H1 (cell line): ENCODE measurements at regions not wholly inside any gene's neighbourhood (a gene's known extent, or its start where the extent isn't known, plus 50 kb on each side); places are given as distances from the start of the nearest gene placed in this dataset.

ENCODE experiments used
- CTCF ChIA-PET: fragments of 300-600 bp; sonication (Branson Sonifier 250); formaldehyde crosslinking; loops from one replicate; lab custom pipeline; 2021; ENCODE audit not compliant: partially characterized antibody; lab: Charles Lee
- POLR2A ChIA-PET: fragments of 300-600 bp; sonication (Branson Sonifier 250); formaldehyde crosslinking; loops from one replicate; lab custom pipeline; 2021; ENCODE audit warnings: inconsistent platforms; ENCODE audit not compliant: partially characterized antibody; lab: Charles Lee
- DNase-seq, 2 experiments: peaks; one replicate each; pipeline versions ENCODE4 v3.0.0 to v3.0.0-alpha.2; 2010 to 2022; ENCODE audit warnings: low spot score in 2 of 2, low read depth in 1 of 2, mixed read lengths in 1 of 2
- FAIRE-seq: peaks from 2 replicates; lab custom pipeline; 2011; peaks lifted over from hg19 to GRCh38; lab: Jason Lieb, UNC
- H2AFZ ChIP-seq: 2 replicates; pipeline ENCODE4 v1.8.1; 2012; ENCODE audit warnings: low read length, inconsistent platforms
- H2AK5ac ChIP-seq: 2 replicates; pipeline ENCODE4 v1.6.1; 2013; ENCODE audit warnings: low read depth, low read length
- H2BK120ac ChIP-seq: replicated peaks from 2 replicates; pipeline ENCODE3; 2013; ENCODE audit warnings: low read depth, low read length, inconsistent platforms
- H2BK12ac ChIP-seq: 2 replicates; pipeline ENCODE4 v1.6.1; 2013; ENCODE audit warnings: low read depth, low read length
- H2BK15ac ChIP-seq: 2 replicates; pipeline ENCODE4 v1.6.1; 2013; ENCODE audit warnings: low read length
- H2BK20ac ChIP-seq: 2 replicates; pipeline ENCODE4 v1.6.1; 2013; ENCODE audit warnings: low read length
- H2BK5ac ChIP-seq: 2 replicates; pipeline ENCODE4 v1.6.1; 2013; ENCODE audit warnings: low read depth, low read length
- H3K14ac ChIP-seq: 2 replicates; pipeline ENCODE4 v1.6.1; 2013; ENCODE audit warnings: inconsistent platforms; ENCODE audit not compliant: insufficient read length
- H3K18ac ChIP-seq: 2 replicates; pipeline ENCODE4 v1.6.1; 2013; ENCODE audit warnings: low read length; ENCODE audit errors: extremely low read depth
- H3K23ac ChIP-seq: 2 replicates; pipeline ENCODE4 v1.6.1; 2013; ENCODE audit warnings: inconsistent platforms; ENCODE audit not compliant: insufficient read length
- H3K23me2 ChIP-seq: 2 replicates; pipeline ENCODE4 v1.6.1; 2013; ENCODE audit warnings: low read depth, low read length
- H3K27ac ChIP-seq: 2 replicates; pipeline ENCODE4 v1.6.1; 2011; ENCODE audit warnings: low read depth, low read length, inconsistent platforms
- H3K27me3 ChIP-seq, 4 experiments: replicated peaks in 1 of 4; 1 replicate in 1 of 4; 2 replicates in 3 of 4; pipeline versions ENCODE4 v1.6.1 to v1.8.1; 2011 to 2013; ENCODE audit warnings: low read length in 3 of 4, mild to moderate bottlenecking in 3 of 4, inconsistent platforms in 2 of 4, mixed read lengths in 2 of 4, moderate library complexity in 1 of 4; ENCODE audit not compliant: control insufficient read depth in 3 of 4, insufficient read depth in 3 of 4; ENCODE audit errors: extremely low read depth in 1 of 4
- H3K36me3 ChIP-seq, 4 experiments: 2 replicates each; pipeline versions ENCODE4 v1.6.1 to v1.8.1; 2011 to 2013; ENCODE audit warnings: mild to moderate bottlenecking in 4 of 4, low read length in 3 of 4, moderate library complexity in 2 of 4, control low read depth in 1 of 4, inconsistent platforms in 1 of 4; ENCODE audit not compliant: insufficient read depth in 4 of 4, control insufficient read depth in 2 of 4
- H3K4ac ChIP-seq: replicated peaks from 2 replicates; pipeline ENCODE3; 2013; ENCODE audit warnings: low read length, low read depth, mixed read lengths, inconsistent platforms; ENCODE audit not compliant: insufficient read length
- H3K4me1 ChIP-seq, 4 experiments: replicated peaks in 1 of 4; 1 replicate in 1 of 4; 2 replicates in 3 of 4; pipeline versions ENCODE4 v1.6.1 to v1.8.1; 2011 to 2013; ENCODE audit warnings: low read length in 3 of 4, inconsistent platforms in 2 of 4, mixed read lengths in 1 of 4; ENCODE audit not compliant: insufficient read depth in 4 of 4, control insufficient read depth in 3 of 4
- H3K4me2 ChIP-seq, 2 experiments: 2 replicates each; pipeline versions ENCODE4 v1.6.1 to v1.8.1; 2011 to 2013; ENCODE audit warnings: low read depth in 2 of 2, low read length in 2 of 2, control low read depth in 1 of 2, inconsistent platforms in 1 of 2, mild to moderate bottlenecking in 1 of 2; ENCODE audit not compliant: insufficient read depth in 1 of 2
- H3K4me3 ChIP-seq, 4 experiments: fragments of 200-600, 300-600 bp in 1 of 4; sonication (generic), shearing (Covaris generic), sonication (Bioruptor Twin) in 1 of 4; 2 replicates each; pipeline versions ENCODE4 v1.5.1 to v1.8.1; 2011 to 2016; ENCODE audit warnings: low read length in 4 of 4, low read depth in 3 of 4, control low read depth in 2 of 4, inconsistent platforms in 2 of 4, mild to moderate bottlenecking in 2 of 4, mixed read lengths in 1 of 4, moderate library complexity in 1 of 4; ENCODE audit not compliant: insufficient read depth in 2 of 4; ENCODE audit errors: extremely low read depth in 1 of 4
- H3K56ac ChIP-seq: replicated peaks from 2 replicates; pipeline ENCODE3; 2013; ENCODE audit warnings: low read depth, mild to moderate bottlenecking, mixed read lengths, low read length, inconsistent platforms; ENCODE audit not compliant: insufficient read length
- H3K79me1 ChIP-seq: 2 replicates; pipeline ENCODE4 v1.6.1; 2013; ENCODE audit warnings: low read depth, low read length, control low read depth
- H3K79me2 ChIP-seq, 2 experiments: 2 replicates each; pipeline versions ENCODE4 v1.6.1 to v1.8.1; 2012 to 2013; ENCODE audit warnings: low read length in 2 of 2, mild to moderate bottlenecking in 2 of 2, inconsistent platforms in 1 of 2; ENCODE audit not compliant: insufficient read depth in 2 of 2, control insufficient read depth in 1 of 2
- H3K9ac ChIP-seq, 4 experiments: replicated peaks in 1 of 4; 1 replicate in 1 of 4; 2 replicates in 3 of 4; pipeline versions ENCODE4 v1.6.1 to v1.8.1; 2011 to 2013; ENCODE audit warnings: low read depth in 3 of 4, low read length in 3 of 4, control low read depth in 2 of 4, mild to moderate bottlenecking in 2 of 4, moderate library complexity in 2 of 4, inconsistent platforms in 1 of 4; ENCODE audit errors: extremely low read depth in 1 of 4
- H3K9me3 ChIP-seq, 2 experiments: 2 replicates each; pipeline versions ENCODE4 v1.6.1 to v1.8.1; 2012 to 2013; ENCODE audit warnings: mild to moderate bottlenecking in 2 of 2, moderate library complexity in 2 of 2, control low read depth in 1 of 2, inconsistent platforms in 1 of 2, low read depth in 1 of 2, low read length in 1 of 2, mixed read lengths in 1 of 2; ENCODE audit not compliant: insufficient read depth in 2 of 2
- H4K20me1 ChIP-seq, 2 experiments: replicated peaks in 1 of 2; 2 replicates each; pipeline versions ENCODE3 to v1.8.1; 2011 to 2013; ENCODE audit warnings: inconsistent platforms in 2 of 2, low read length in 2 of 2, mild to moderate bottlenecking in 1 of 2; ENCODE audit not compliant: insufficient read depth in 2 of 2, control insufficient read depth in 1 of 2
- H4K5ac ChIP-seq: 2 replicates; pipeline ENCODE4 v1.6.1; 2013; ENCODE audit warnings: low read length, low read depth, mixed read lengths, inconsistent platforms; ENCODE audit not compliant: insufficient read length
- H4K8ac ChIP-seq: 2 replicates; pipeline ENCODE4 v1.8.0; 2013; ENCODE audit warnings: mild to moderate bottlenecking, moderate library complexity, low read length, inconsistent platforms; ENCODE audit not compliant: insufficient read depth; ENCODE audit errors: extremely low read depth
- H4K91ac ChIP-seq: replicated peaks from 2 replicates; pipeline ENCODE3; 2013; ENCODE audit warnings: low read length, mixed read lengths, inconsistent platforms; ENCODE audit not compliant: insufficient read length
- ASH2L ChIP-seq: fragments of 200-600, 300-600 bp; sonication (generic); IDR thresholded peaks from one replicate; pipeline ENCODE4 v1.7.1; 2017; ENCODE audit warnings: low read length
- BCL11A ChIP-seq, 2 experiments: IDR thresholded peaks; one replicate each; pipeline ENCODE4 v1.6.1; 2011; ENCODE audit warnings: low read depth in 2 of 2, low read length in 2 of 2, mild to moderate bottlenecking in 2 of 2
- EGR1 ChIP-seq: IDR thresholded peaks from 2 replicates; pipeline ENCODE4 v1.6.1; 2011; ENCODE audit warnings: low read depth, low read length, borderline replicate concordance
- EP300 ChIP-seq, 2 experiments: IDR thresholded peaks; 1 replicate in 1 of 2; 2 replicates in 1 of 2; pipeline ENCODE4 v1.6.1; 2011 to 2012; ENCODE audit warnings: low read depth in 2 of 2, low read length in 2 of 2, mild to moderate bottlenecking in 2 of 2, borderline replicate concordance in 1 of 2, inconsistent platforms in 1 of 2, moderate library complexity in 1 of 2
- GTF2F1 ChIP-seq: IDR thresholded peaks from 2 replicates; pipeline ENCODE4 v1.6.1; 2012; ENCODE audit warnings: low read depth, low read length, improper control_type of control experiment, borderline replicate concordance
- HDAC6 ChIP-seq: IDR thresholded peaks from one replicate; pipeline ENCODE4 v1.7.1; 2012; ENCODE audit warnings: low read depth, mild to moderate bottlenecking, inconsistent platforms, low read length, moderate library complexity
- NRF1 ChIP-seq: IDR thresholded peaks from 2 replicates; pipeline ENCODE4 v1.6.1; 2011; ENCODE audit warnings: mild to moderate bottlenecking, low read depth, low read length, improper control_type of control experiment
- POLR2A ChIP-seq, 2 experiments: IDR thresholded peaks; 1 replicate in 1 of 2; 2 replicates in 1 of 2; pipeline ENCODE4 v1.6.1; 2011; ENCODE audit warnings: low read depth in 2 of 2, low read length in 2 of 2, mild to moderate bottlenecking in 2 of 2; ENCODE audit errors: control extremely low read depth in 1 of 2
- RAD21 ChIP-seq, 2 experiments: IDR thresholded peaks in 1 of 2; conservative IDR thresholded peaks in 1 of 2; 2 replicates each; pipeline ENCODE4 v1.6.1; 2011; ENCODE audit warnings: low read depth in 2 of 2, low read length in 2 of 2, improper control_type of control experiment in 1 of 2, inconsistent platforms in 1 of 2, mild to moderate bottlenecking in 1 of 2, moderate library complexity in 1 of 2
- SRF ChIP-seq: IDR thresholded peaks from 2 replicates; pipeline ENCODE4 v1.6.1; 2011; ENCODE audit warnings: mild to moderate bottlenecking, low read depth, low read length, moderate library complexity
- SUZ12 ChIP-seq: fragments of 200-600 bp; sonication (generic); IDR thresholded peaks from 2 replicates; pipeline ENCODE4 v1.6.1; 2012; ENCODE audit warnings: mild to moderate bottlenecking, inconsistent platforms, low read length, moderate library complexity, mixed read lengths
- TCF12 ChIP-seq: IDR thresholded peaks from 2 replicates; pipeline ENCODE4 v1.6.1; 2011; ENCODE audit warnings: low read depth, mild to moderate bottlenecking, low read length
- TEAD4 ChIP-seq: IDR thresholded peaks from 2 replicates; pipeline ENCODE4 v1.6.1; 2012; ENCODE audit warnings: low read depth, low read length, inconsistent platforms, mixed read lengths
- WGBS, 2 experiments: shearing (Covaris generic) in 1 of 2; methylation state at CpG; one replicate each; pipeline versions ENCODE4 v1.1.6 to v1.1.7; 2013 to 2015; ENCODE audit warnings: low lambda C conversion rate in 2 of 2, mixed read lengths in 2 of 2, inconsistent platforms in 1 of 2, low coverage in 1 of 2, missing lambda C conversion rate in 1 of 2; ENCODE audit not compliant: insufficient replicate concordance in 2 of 2, insufficient coverage in 1 of 2, insufficient read length in 1 of 2; ENCODE audit errors: extremely low coverage in 1 of 2, missing lambda C conversion rate in 1 of 2; 5-methylcytosine and 5-hydroxymethylcytosine counted together

DNA sequence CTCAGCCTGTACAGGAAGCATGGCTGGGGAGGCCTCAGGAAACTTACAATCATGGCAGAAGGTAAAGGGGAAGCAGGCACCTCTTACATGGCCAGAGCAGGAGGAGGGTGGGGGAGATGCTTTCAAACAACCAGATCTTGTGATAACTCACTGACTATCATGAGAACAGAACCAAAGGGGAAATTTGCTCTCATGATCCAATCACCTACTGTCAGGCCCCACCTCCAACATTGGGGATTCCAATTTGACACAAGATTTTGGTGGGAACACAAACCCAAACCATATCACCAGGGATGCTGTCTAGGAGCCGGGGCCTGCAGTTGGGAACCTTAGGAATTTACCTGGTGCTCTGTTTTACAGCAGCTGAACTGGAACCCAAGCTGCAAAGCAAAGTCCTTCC, 191.1 kb upstream of the CITED2 start:
- FAIRE-seq, result no peak
- 0% methylated on average over 1 of the region's 1 CpG; no CpG with 5 or more reads in 1 of the 2 experiments for WGBS, 2 experiments
- H3K27me3 ChIP-seq, result no peaks in the 10 kb centered on the region
- TF ChIP-seq TCF12, result no peak
- TF ChIP-seq GTF2F1, result no peak
- no peak for TF ChIP-seq SUZ12
- no peak for TF ChIP-seq EGR1
- no peak for TF ChIP-seq ASH2L
- TF ChIP-seq POLR2A (IDR thresholded peaks at IDR 0.05; ENCODE audit: control extremely low read depth in 1 of 2, low read depth in 2 of 2, low read length in 2 of 2), result no peak
- no peak for TF ChIP-seq RAD21 (IDR thresholded peaks at IDR 0.05 in 1 of 2, conservative IDR thresholded peaks at IDR 0.05 in 1 of 2; ENCODE audit: low read depth in 2 of 2, low read length in 2 of 2)
- no peak for TF ChIP-seq SRF
- no peak for TF ChIP-seq EP300 (IDR thresholded peaks at IDR 0.05; ENCODE audit: borderline replicate concordance in 1 of 2, low read depth in 2 of 2, low read length in 2 of 2)
- TF ChIP-seq BCL11A (IDR thresholded peaks at IDR 0.05; ENCODE audit: low read depth in 2 of 2, low read length in 2 of 2), result no peak
- TF ChIP-seq HDAC6, result no peak
- TF ChIP-seq NRF1, result no peak
- TF ChIP-seq TEAD4, result no peak

More for the DNA sequence above, 191.1 kb upstream of the CITED2 start:
- Histone ChIP-seq H3K36me3 (no peaks in the 10 kb centered on the region), H2BK15ac (no peak overlapping the region), H4K91ac (no peak overlapping the region), H3K4me3 (no peak overlapping the region), H3K14ac (no peak overlapping the region), H4K8ac (no peak overlapping the region), H4K5ac (no peak overlapping the region), H2AK5ac (no peak overlapping the region), H3K4me2 (no peak overlapping the region), H3K23me2 (no peaks in the 10 kb centered on the region), H2AFZ (no peak overlapping the region), H3K9me3 (no peaks in the 10 kb centered on the region), H2BK5ac (no peak overlapping the region), H3K23ac (no peak overlapping the region), H3K27ac (no peak overlapping the region), H3K18ac (no peak overlapping the region), H3K79me2 (no peaks in the 10 kb centered on the region), H3K79me1 (no peaks in the 10 kb centered on the region), H3K4me1 (no peaks in the 10 kb centered on the region), H3K9ac (no peak overlapping the region), H4K20me1 (no peaks in the 10 kb centered on the region), H2BK20ac (no peak overlapping the region), H2BK12ac (no peak overlapping the region), H3K4ac (no peak overlapping the region), H3K56ac (no peak overlapping the region), H2BK120ac (no peak overlapping the region)
- no peak for DNase-seq
- ChIA-PET CTCF (no interaction called here), POLR2A (no interaction called here)
